NCI-H1105 treated with DMSO at 0.1 percent for 48 hours (cell line): ENCODE measurements at regions not wholly inside any gene's neighbourhood (a gene's known extent, or its start where the extent isn't known, plus 50 kb on each side); places are given as distances from the start of the nearest gene placed in this dataset.
"Not testable (repeated sequence)": the region's sequence is repeated elsewhere in the genome, so short reads cannot be mapped to it uniquely, and the experiment has no call there.

Source experiments
- DNase-seq: peaks from one replicate; lab custom pipeline; 2025; lab: John Stamatoyannopoulos, UW

DNA sequence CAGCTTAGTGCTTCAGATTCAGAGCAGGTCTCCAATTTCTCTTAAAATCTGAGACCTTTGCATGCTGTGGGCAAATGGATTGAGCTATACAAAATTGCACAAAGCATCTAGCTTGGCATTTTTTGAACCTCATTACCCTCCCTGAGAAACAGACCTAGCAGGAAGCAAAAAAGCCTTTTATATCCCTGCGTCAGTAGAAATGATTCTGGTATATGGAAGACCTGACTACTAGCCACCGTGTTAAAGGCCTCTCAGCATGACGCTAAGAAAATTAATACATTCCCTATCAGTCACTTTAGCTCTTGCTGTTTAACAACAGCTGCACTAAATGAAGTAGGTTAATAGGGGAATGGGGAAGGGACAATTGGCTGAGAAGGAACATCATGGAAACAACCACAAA, 110.7 kb upstream of the SMLR1 start:
- no peak for DNase-seq

- no peak for DNase-seq
Measured at GRCh38 chr6:130717657-130718056, 109.5 kb upstream of the SMLR1 start.

DNA sequence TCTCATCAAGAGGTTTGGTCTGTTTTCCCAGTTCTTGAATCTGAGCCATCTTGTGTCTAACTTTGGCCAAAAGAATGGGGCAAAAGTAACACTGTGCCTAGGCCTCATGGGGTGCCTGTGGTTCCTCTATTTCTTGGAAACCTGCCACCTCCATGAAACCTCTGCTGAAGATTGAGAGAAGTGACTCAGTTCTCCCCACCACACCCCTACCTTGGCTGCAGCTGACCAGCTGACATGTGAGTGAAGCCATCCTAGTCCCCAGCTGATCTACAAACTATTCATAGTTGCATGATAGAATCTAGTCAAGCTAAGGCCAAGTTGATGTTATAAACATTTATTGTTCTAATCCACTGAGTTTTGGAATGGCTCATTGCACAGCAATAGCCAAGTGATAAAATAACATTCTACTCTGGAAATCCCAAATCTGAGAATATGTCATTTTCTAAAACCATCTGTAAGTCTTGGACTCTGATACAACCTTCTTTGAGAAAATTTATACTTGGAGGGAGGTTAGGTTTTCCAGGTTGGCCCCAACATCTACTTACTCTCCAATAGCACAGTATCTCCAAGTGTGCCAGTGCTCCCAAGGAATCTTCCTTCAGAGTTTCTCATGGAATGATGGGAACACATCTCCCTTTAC, 107.0 kb upstream of the SMLR1 start:
- DNase-seq = no peak

GRCh38 chr6:130724089-130724488, 103.1 kb upstream of the SMLR1 start:
- DNase-seq = no peak

GRCh38 chr6:130725551-130725950, 101.7 kb upstream of the SMLR1 start:
- DNase-seq = no peak

DNA sequence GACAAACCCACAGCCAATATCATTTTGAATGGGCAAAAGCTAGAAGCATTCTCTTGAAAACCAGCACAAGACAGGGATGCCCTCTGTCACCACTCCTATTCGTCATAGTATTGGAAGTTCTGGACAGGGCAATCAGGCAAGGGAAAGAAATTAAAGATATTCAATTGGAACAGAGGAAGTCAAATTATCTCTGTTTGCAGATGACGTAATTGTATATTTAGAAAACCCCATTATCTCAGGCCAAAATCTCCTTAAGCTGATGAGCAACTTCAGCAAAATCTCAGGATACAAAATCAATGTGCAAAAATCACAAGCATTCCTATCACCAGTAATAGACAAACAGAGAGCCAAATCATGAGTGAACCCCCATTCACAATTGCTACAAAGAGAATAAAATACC, 99.1 kb upstream of the SMLR1 start:
- not testable (repeated sequence) for DNase-seq

GRCh38 chr6:130730600-130730999, 96.6 kb upstream of the SMLR1 start:
- DNase-seq = no peak

DNA sequence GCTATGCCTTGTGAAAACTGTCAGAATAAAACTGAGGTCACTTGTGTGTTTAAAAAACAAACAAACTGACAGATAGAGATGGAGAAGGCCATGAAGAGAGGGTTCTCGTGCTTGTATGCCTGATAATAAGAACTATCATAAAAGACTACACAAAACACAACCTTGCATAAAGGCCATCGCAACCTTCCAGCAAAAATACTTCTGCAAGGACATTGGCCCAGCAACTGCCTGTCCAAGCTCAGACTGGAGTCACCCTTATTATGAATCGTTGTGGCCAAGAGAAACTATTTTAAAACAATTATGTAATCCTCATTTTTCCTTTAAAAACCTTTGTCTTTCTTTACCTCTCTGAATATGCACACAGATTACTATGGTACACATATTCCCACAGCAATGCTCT, 93.0 kb upstream of the SMLR1 start:
- DNase-seq = no peak

DNA sequence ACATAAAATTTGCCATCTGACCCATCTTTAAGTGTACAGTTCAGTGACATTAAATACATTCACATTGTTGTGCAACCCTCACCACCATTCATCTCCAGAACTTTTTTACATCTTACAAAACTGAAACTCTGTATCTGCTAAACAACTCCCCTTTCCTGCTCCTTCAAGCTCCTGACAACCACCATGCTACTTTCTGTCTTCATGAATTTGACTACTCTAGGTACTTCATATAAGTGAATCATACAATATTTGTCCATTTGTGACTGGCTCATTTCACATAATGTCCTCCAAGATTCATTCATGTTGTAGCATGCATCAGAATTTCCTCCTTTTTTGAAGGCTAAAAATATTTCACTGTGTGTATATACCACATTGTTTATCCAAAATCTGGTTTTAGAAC, 86.9 kb upstream of the SMLR1 start:
- DNase-seq = no peak

DNA sequence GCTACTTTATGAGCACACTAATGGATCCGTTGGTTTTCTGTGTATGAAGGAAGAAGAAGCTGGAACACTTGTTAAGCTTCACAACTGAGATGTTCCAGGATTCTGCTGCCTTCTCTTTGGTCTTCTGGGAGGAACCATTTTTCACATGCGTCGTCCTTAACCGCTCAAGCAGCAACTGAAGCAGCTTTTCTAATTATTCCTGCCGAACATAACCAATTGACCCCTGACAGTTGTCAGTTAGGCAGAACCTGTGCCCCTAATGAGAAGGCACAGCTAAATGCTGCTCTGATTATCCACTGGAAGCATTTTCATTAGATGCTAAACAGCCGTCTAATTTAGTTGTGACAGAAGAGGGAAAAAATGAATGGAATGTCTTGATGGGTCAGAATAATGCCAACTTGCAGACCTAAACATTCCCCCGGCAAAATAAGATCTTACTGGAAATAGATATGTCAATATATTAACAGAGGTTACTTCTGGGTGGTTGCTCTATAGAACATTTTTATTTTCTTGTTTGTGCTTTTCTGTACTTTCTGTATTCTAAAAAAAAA, 85.0 kb upstream of the SMLR1 start:
- DNase-seq = no peak

DNA sequence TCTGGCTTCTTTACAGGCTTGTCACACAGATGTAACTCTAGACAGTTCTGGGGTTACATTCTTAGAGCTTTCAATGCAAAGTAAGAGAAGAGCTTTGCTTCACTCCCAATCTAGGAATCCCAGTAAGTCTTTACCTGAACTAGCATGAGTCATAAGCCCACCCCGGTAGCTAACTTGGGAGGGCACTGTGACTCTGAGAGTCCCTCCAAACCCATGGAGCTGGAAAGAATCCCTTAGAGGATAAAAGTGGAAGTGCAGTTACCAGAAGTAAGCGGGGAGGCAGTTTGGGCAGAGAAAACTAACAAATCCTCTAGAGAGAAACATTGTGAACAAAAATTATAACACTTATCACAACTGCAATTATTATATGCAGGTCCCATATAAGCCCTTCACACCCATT, 84.0 kb upstream of the SMLR1 start:
- no peak for DNase-seq

GRCh38 chr6:130744576-130745366, 82.4 kb upstream of the SMLR1 start:
- DNase-seq = no peak

DNA sequence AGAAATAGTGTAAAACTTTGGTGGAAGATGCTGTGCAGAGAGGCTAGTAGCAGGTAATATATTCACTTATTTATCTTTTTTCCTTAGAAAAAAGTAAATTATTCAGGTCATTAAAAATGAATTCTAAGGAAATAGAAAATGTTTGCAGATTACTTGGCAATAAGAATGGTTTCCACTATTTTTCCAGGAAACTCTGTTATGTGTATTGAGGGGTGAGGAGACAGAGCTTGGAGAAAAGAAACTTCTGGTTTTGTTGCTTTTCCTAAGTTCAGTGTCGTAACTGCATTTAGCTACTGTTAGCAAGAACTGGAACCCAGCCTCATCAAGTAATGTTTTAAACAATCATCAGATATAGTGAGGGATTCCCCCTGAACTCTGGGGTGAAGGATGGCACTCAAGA, 79.2 kb upstream of the SMLR1 start:
- DNase-seq = no peak

DNA sequence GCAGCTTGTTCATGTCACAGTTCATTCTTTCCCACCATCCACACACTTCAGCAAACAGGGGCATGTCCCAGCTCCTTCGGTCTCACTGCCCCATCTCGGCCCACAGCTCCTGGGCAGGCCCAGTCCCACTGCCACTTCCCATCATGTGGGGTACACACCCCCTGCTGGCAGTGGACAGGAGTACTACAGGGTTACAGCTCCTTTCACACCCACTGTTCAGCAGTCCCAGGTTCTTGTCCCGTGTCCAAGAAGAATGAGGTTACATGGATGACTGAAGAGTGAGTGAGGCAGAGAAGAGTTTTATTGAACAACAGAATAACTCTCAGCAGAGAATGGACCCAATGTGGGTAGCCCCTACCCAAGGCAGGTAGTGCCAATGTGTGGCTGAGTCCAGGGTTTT, 77.8 kb upstream of the SMLR1 start:
- no peak for DNase-seq

DNA sequence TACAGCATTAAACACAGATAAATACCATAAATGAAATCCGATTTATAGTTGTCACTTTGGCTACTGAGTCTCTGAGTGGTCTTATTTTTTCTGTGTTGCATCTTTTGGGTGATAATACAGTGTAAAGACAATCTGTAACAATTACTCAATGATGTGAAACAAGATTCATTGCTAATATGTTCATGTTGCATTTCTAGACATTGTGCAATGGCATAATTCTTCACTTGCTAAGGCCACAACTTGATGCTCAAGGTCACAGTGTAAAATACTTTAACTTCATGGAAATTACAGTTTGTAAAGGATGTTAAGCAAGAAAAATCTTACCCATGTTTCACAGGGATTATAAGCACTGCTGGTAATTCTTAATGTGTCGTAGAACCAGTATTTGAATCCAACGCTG, 74.9 kb upstream of the SMLR1 start:
- DNase-seq = no peak

GRCh38 chr6:130754786-130755367, 72.3 kb upstream of the SMLR1 start:
- DNase-seq = no peak

- no peak for DNase-seq
Measured at GRCh38 chr6:130755368-130756034, 71.7 kb upstream of the SMLR1 start.

DNA sequence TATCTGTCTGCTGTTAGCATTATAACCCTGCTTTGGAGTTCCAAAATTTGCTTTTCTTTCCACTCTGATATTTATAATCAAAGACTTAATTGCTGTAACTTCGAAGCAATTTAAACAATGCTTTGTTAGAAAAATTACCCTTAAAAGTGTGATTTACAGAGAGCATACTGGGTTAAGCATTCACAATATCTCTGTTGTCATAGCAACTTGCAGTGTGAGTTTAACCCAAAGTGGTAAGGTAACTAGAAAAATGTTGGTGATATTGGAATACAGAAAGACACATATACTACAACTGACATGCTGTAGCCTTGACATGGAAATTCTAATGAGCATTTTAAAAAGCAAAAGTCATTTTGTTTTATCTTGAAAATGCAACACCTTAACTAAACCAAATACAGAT, 70.4 kb upstream of the SMLR1 start:
- DNase-seq = no peak

GRCh38 chr6:130758813-130759212, 68.4 kb upstream of the SMLR1 start:
- no peak for DNase-seq

DNA sequence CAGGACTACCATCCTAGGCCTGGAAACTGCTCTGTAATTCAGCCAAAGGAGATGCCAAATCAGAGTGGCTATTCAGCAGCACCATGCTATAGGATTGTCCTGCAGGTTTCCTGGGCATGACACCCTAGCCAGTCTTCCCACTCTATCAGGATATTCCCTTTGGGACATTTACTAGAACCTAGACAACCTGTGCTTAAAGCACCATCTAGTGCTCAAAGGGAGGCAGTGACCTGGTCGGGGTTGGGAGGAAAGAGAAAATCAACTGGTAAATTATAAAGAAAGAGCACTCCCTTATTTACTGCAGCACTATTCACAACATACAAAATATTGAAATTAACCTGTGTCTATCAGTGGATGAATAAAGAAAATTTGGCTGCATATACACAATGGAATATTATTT, 67.2 kb upstream of the SMLR1 start:
- no peak for DNase-seq

DNA sequence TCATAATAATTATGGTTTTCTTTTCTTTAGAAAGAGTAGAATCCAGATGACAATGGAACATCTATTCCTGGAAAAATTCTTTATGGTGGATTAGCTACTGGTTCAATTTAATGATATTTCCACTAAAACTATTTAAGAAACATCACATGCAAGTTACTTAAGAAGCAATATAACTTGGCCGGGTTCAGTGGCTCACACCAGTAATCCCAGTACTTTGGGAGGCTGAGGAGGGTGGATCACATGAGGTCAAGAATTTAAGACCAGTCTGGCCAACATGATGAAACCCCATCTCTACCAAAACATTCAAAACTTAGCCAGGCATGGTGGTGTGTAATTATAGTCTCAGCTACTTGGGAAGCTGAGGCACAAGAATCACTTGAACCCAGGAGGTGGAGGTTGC, 65.9 kb upstream of the SMLR1 start:
- no peak for DNase-seq

- no peak for DNase-seq
Measured at GRCh38 chr6:130765181-130765727, 62.0 kb upstream of the SMLR1 start.
